ENCODE measurements at regions not wholly inside any gene's neighbourhood (a gene's known extent, or its start where the extent isn't known, plus 50 kb on each side); places are given as distances from the start of the nearest gene placed in this dataset.

GRCh38 chr16:86892509-86892908, 314.2 kb downstream of the FOXL1 start:
- TF ChIP-seq CTCF (IDR thresholded peaks at IDR 0.05; ENCODE audit: poor library complexity) (no peak), EZH2 (IDR thresholded peaks at IDR 0.05; ENCODE audit: borderline replicate concordance) (no peak), EZH2phosphoT487 (IDR thresholded peaks at IDR 0.05; ENCODE audit: low read depth, severe bottlenecking, unreplicated experiment) (no peak)

Measured in hepatocyte (in vitro differentiated cells).